Upper lobe of left lung (tissue), 4 donors: ENCODE measurements at regions not wholly inside any gene's neighbourhood (a gene's known extent, or its start where the extent isn't known, plus 50 kb on each side); places are given as distances from the start of the nearest gene placed in this dataset.

Experiments
- CTCF ChIP-seq, 6 experiments: fragments of 450-650 bp in 4 of 6; fragments of 200-600 bp in 2 of 6; sonication (generic) in 2 of 6; IDR thresholded peaks; one replicate each; pipeline ENCODE4 v1.5.1; 2016 to 2019; ENCODE audit warnings: antibody characterized with exemption in 6 of 6
- EP300 ChIP-seq, 4 donors: sonication (generic); formaldehyde crosslinking; IDR thresholded peaks; one replicate each; pipeline ENCODE4 v1.5.1; 2017; ENCODE audit warnings: antibody characterized with exemption in 4 of 4, control low read depth in 2 of 4
- POLR2A ChIP-seq, 4 donors: fragments of 450-650 bp; IDR thresholded peaks; one replicate each; pipeline ENCODE4 v1.5.1; 2016 to 2017; ENCODE audit warnings: antibody characterized with exemption in 4 of 4, mild to moderate bottlenecking in 2 of 4
- POLR2AphosphoS5 ChIP-seq, 2 donors: sonication (generic); formaldehyde crosslinking; IDR thresholded peaks; one replicate each; pipeline ENCODE4 v1.5.1; 2017; ENCODE audit warnings: antibody characterized with exemption in 2 of 2

- TF ChIP-seq CTCF (IDR thresholded peaks at IDR 0.05) (no peak), POLR2A (IDR thresholded peaks at IDR 0.05) (no peak), EP300 (IDR thresholded peaks at IDR 0.05) (no peak), POLR2AphosphoS5 (IDR thresholded peaks at IDR 0.05) (no peak)
Measured at GRCh38 chr5:168007286-168007685, 284.2 kb upstream of the WWC1 start.
